ENCODE measurements at regions not wholly inside any gene's neighbourhood (a gene's known extent, or its start where the extent isn't known, plus 50 kb on each side); places are given as distances from the start of the nearest gene placed in this dataset.

- TF ChIP-seq CTCF (IDR thresholded peaks at IDR 0.05) (no peak), POLR2A (IDR thresholded peaks at IDR 0.05) (no peak)
These were observed 209.3 kb downstream of the DEPDC1B start for GRCh38 chr5:60490597-60491166.
